ENCODE measurements at regions not wholly inside any gene's neighbourhood (a gene's known extent, or its start where the extent isn't known, plus 50 kb on each side); places are given as distances from the start of the nearest gene placed in this dataset.

- ChIA-PET CTCF (ENCODE audit: low intra/inter-chr PET ratio) (no interaction called here), POLR2A (no interaction called here)
- Histone ChIP-seq H3K27me3 (ENCODE audit: control insufficient read depth in 2 of 2, insufficient read depth in 2 of 2, low read length in 2 of 2) (no peaks in the 10 kb centered on the region), H3K9me1 (ENCODE audit: control insufficient read depth, insufficient read depth, low read length) (no peaks in the 10 kb centered on the region), H4K20me1 (replicated peaks; ENCODE audit: control insufficient read depth, insufficient read depth, low read length) (no peaks in the 10 kb centered on the region), H3K4me3 (no peak overlapping the region), H3K4me2 (ENCODE audit: insufficient read depth, low read length) (no peak overlapping the region), H3K4me1 (replicated peaks in 1 of 2; ENCODE audit: control insufficient read depth in 2 of 2, insufficient read depth in 2 of 2, low read length in 2 of 2) (no peaks in the 10 kb centered on the region), H3K9me3 (replicated peaks; ENCODE audit: control insufficient read depth, insufficient read depth, low read depth, low read length) (peaks cover 2% of the 10 kb centered on the region; the same call in 1 of the 2 replicates), H3K9ac (ENCODE audit: insufficient read depth in 1 of 2, low read depth in 2 of 2, low read length in 2 of 2) (no peak overlapping the region), H3K79me2 (ENCODE audit: control insufficient read depth, insufficient read depth, low read length) (no peaks in the 10 kb centered on the region), H3K36me3 (ENCODE audit: control insufficient read depth, insufficient read depth, low read length) (no peaks in the 10 kb centered on the region), H3K27ac (ENCODE audit: extremely low read depth, low read depth, low read length) (no peak overlapping the region), H2AFZ (ENCODE audit: low read depth, low read length) (no peak overlapping the region)
- FAIRE-seq: no peak
- in situ Hi-C loops (cut with MboI): no loop called here
- WGBS (ENCODE audit: insufficient coverage, low coverage, missing lambda C conversion rate): 8% methylated on average over 2 of the region's 2 CpGs
- TF ChIP-seq NELFE (IDR thresholded peaks at IDR 0.05; ENCODE audit: insufficient read depth, insufficient read length) (no peak), PHF20 (IDR thresholded peaks at IDR 0.05; ENCODE audit: partially characterized antibody) (no peak), RBM17 (IDR thresholded peaks at IDR 0.05; ENCODE audit: borderline replicate concordance, low read depth, low read length) (no peak), ZNF507 (tag; conservative IDR thresholded peaks at IDR 0.05) (no peak), ZNF644 (tag; IDR thresholded peaks at IDR 0.05; ENCODE audit: low read depth) (no peak), NUFIP1 (IDR thresholded peaks at IDR 0.05; ENCODE audit: partially characterized antibody) (no peak), ZNF408 (CRISPR knock-in tag; IDR thresholded peaks at IDR 0.05; ENCODE audit: low read depth) (no peak), ZFX (CRISPR knock-in tag; IDR thresholded peaks at IDR 0.05) (no peak), ZNF740 (CRISPR knock-in tag; IDR thresholded peaks at IDR 0.05) (no peak), ZNF740 (tag; IDR thresholded peaks at IDR 0.05) (no peak), TARDBP (IDR thresholded peaks at IDR 0.05) (no peak), CBFA2T3 (IDR thresholded peaks at IDR 0.05) (no peak), ELK1 (CRISPR knock-in tag; IDR thresholded peaks at IDR 0.05) (no peak), PPARD (CRISPR knock-in tag; IDR thresholded peaks at IDR 0.05) (no peak), GABPB2 (CRISPR knock-in tag; conservative IDR thresholded peaks at IDR 0.05) (no peak)
- no peak for ATAC-seq
- DNase-seq (ENCODE audit: extremely low read depth in 1 of 4, low spot score in 3 of 4): no peak
- intact Hi-C loops (cut with micrococcal nuclease): no loop called here
- BruUV-seq (replicated peaks): no TSS peak
These were observed 144.7 kb downstream of the TRIB2 start for GRCh38 chr2:12861344-12861930.
